Heart right ventricle (tissue), 16 donors: ENCODE measurements at regions not wholly inside any gene's neighbourhood (a gene's known extent, or its start where the extent isn't known, plus 50 kb on each side); places are given as distances from the start of the nearest gene placed in this dataset.

Experiments
- ATAC-seq, 8 donors: fragments of 200-7000 bp; cut with Tn5 transposase; one replicate each; pipeline ENCODE4 v1.9.1; 2020; ENCODE audit warnings: mild to moderate bottlenecking in 8 of 8, moderate library complexity in 8 of 8, moderate number of reproducible peaks in 1 of 8
- DNase-seq, 2 donors: peaks; one replicate each; pipeline ENCODE4 v3.0.0-alpha.2; 2020
- H3K27ac ChIP-seq, 10 donors: fragments of 200-600 bp; sonication (generic) in 2 of 10; one replicate each; pipeline versions ENCODE4 v1.5.0 to v1.8.0; 2020 to 2022; ENCODE audit warnings: mild to moderate bottlenecking in 3 of 10
- H3K27me3 ChIP-seq, 7 donors: fragments of 200-600 bp; one replicate each; pipeline ENCODE4 v1.8.0; 2021 to 2022; ENCODE audit warnings: mild to moderate bottlenecking in 2 of 7
- H3K36me3 ChIP-seq, 9 donors: fragments of 200-600 bp; sonication (generic) in 1 of 9; one replicate each; pipeline versions ENCODE4 v1.5.0 to v1.8.0; 2020 to 2022; ENCODE audit warnings: mild to moderate bottlenecking in 2 of 9
- H3K4me1 ChIP-seq, 9 donors: fragments of 200-600 bp; sonication (generic) in 1 of 9; one replicate each; pipeline versions ENCODE4 v1.5.0 to v1.8.0; 2020 to 2022; ENCODE audit warnings: mild to moderate bottlenecking in 4 of 9
- H3K4me3 ChIP-seq, 10 donors: fragments of 200-600 bp; sonication (generic) in 2 of 10; one replicate each; pipeline versions ENCODE4 v1.5.0 to v1.8.0; 2020 to 2022; ENCODE audit warnings: mild to moderate bottlenecking in 7 of 10, moderate library complexity in 2 of 10
- H3K9me3 ChIP-seq, 11 donors: fragments of 200-600 bp in 10 of 11; sonication (generic) in 2 of 11; one replicate each; pipeline versions ENCODE4 v1.5.0 to v1.8.0; 2013 to 2022; ENCODE audit warnings: mild to moderate bottlenecking in 2 of 11, control low read depth in 1 of 11, moderate library complexity in 1 of 11
- WGBS, 2 donors: extraction: QIAGEN DNeasy Blood & Tissue Kit; methylation state at CpG; one replicate each; pipeline ENCODE4 v1.1.7; 2013; ENCODE audit warnings: inconsistent platforms in 1 of 2; 5-methylcytosine and 5-hydroxymethylcytosine counted together
- intact Hi-C, 10 donors: fragments of 100-400 bp; cut with DNase I; formaldehyde crosslinking; loops; one replicate each; pipeline versions ENCODE4 v1.11.1 to v1.14.2; 2022
- TF ChIP-seq, protein P1 (sequence below), 9 donors: fragments of 200-600 bp; sonication (generic) in 2 of 9; IDR thresholded peaks; one replicate each; pipeline versions ENCODE4 v1.5.0 to v1.8.0; 2021 to 2022; ENCODE audit warnings: antibody characterized with exemption in 9 of 9, mild to moderate bottlenecking in 5 of 9, moderate library complexity in 1 of 9
- donor health status: Arrhythmogenic right ventricular cardiomyopathy.
- donor health status: ischemic (EF 13 %, LVEDD 7.1; RV severe dilation, severe dysfunction).
- donor health status: healthy with polysubstance abuse.
- donor health status: DM: no; HTN: yes; CAD: no.
- donor health status: DM: no; HTN: no; CAD: no.
- donor health status: ischemic (EF 25% LVEDD 6.9; RV normal size, moderate dysfunction).
- donor health status: ischemic (EF 25% LVEDD 5.7; RV mildly dilated, moderate dysfunction).
- donor health status: healthy.
- donor health status: DM: yes; HTN: yes; CAD: no.
- donor health status: Ischemic cardiomyopathy.
- donor health status: ischemic (EF 35%, LVEDD 5.7; RV mildly dilated, moderate dysfunction).
- donor health status: nonischemic (EF 11% LVEDD 7.7; RV severe dilation, severe dysfunction).
- donor health status: DM: yes; HTN: yes; CAD: no.
- donor health status: PGD.
- donor health status: ischemic (EF 29% LVEDD 5.4; RV normal size, mild dysfunction).
- donor health status: nonischemic (EF 23%, LVEDD 6.1; RV moderate dilation, normal function).

DNA sequence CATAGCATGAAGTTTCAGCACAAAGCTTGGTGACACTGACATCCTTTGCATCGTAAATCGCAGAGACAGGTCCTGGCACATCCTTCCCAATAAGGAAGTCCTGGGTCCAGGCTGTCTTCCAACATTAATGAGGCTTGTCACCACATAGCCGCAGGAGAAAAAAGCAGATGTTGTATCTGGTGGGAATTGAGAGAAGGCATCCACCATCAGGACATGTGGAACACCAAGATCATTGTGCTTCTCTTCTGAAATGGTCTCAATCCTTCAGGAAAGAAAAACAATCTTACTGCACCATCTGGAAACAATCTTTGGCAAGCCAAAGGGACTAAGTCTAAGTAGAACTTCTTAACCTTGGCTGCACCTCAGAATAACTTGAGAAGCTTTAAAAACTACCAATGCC is 119.0 kb upstream of the ARHGAP28 start:
- Histone ChIP-seq H3K9me3 (peaks cover 0 to 5% (median 0%) of the 10 kb centered on the region in 11 donors), H3K4me3 (no peak overlapping the region), H3K27ac (no peak overlapping the region), H3K27me3 (no peaks in the 10 kb centered on the region), H3K4me1 (no peaks in the 10 kb centered on the region), H3K36me3 (no peaks in the 10 kb centered on the region)
- TF ChIP-seq, protein P1, sequence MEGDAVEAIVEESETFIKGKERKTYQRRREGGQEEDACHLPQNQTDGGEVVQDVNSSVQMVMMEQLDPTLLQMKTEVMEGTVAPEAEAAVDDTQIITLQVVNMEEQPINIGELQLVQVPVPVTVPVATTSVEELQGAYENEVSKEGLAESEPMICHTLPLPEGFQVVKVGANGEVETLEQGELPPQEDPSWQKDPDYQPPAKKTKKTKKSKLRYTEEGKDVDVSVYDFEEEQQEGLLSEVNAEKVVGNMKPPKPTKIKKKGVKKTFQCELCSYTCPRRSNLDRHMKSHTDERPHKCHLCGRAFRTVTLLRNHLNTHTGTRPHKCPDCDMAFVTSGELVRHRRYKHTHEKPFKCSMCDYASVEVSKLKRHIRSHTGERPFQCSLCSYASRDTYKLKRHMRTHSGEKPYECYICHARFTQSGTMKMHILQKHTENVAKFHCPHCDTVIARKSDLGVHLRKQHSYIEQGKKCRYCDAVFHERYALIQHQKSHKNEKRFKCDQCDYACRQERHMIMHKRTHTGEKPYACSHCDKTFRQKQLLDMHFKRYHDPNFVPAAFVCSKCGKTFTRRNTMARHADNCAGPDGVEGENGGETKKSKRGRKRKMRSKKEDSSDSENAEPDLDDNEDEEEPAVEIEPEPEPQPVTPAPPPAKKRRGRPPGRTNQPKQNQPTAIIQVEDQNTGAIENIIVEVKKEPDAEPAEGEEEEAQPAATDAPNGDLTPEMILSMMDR (IDR thresholded peaks at IDR 0.05), result no peak
- DNase-seq (no peak), ATAC-seq (peak in 2 of 8 donors; percentile 42 to 47)
- intact Hi-C loops, result loop anchor here in 1 of 10 donors (10.0 kb wide), 1 partner anchor 64 kb away; no protein-coding TSS in a partner anchor
- 42 to 44% methylated on average over 3 of the region's 3 CpGs for WGBS, 2 donors

DNA sequence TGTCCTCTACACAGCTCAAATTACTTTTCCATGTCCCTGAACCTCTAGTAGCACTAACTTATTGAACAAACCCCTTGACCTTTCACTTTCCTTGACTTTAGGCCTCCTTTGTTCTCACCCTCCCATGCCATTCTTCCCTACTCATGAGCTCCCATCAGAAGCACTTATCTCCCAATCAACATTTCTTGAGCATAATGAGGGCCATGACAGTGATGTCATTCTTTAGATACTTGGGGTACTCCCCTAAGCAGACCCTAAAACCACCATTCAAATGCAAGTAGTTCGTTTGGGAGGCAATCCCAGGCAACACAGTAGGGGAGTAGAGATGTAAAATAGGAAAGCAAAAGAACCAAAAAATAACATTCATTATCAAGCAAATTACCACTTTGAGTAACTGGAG is 115.9 kb upstream of the ARHGAP28 start:
- peaks cover 0 to 5% (median 0%) of the 10 kb centered on the region in 11 donors for H3K9me3 ChIP-seq
- ATAC-seq, result no peak

DNA sequence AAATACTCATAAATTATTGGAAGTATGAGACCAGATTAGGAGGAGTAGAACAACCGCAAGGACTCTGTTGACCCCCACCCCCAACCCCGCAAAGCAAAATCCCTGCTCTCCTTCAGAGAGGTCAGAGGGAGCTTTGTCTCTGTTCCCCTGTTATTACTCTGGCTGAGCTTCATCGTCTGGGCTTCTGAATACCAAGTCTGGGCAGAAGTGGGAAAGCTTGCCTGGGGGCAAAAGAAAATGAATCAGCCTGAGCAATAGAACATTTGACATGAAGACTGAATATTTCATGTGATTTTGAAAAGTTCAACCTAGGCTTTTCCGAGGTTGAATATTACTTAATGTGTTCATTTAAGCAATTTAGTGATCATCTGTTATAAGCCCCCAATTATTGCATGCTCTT is 114.6 kb upstream of the ARHGAP28 start:
- H3K4me1 ChIP-seq, result no peaks in the 10 kb centered on the region
- no peaks in the 10 kb centered on the region for H3K36me3 ChIP-seq
- H3K9me3 ChIP-seq, result peaks cover 0 to 5% (median 0%) of the 10 kb centered on the region in 11 donors
- intact Hi-C loops, result loop anchor here in 1 of 10 donors (10.0 kb wide), 1 partner anchor 60 kb away; no protein-coding TSS in a partner anchor
- no peak overlapping the region for H3K27ac ChIP-seq
- H3K27me3 ChIP-seq, result no peaks in the 10 kb centered on the region
- TF ChIP-seq, protein P1 (IDR thresholded peaks at IDR 0.05), result no peak
- no peak overlapping the region for H3K4me3 ChIP-seq
- 94 to 95% methylated on average over 4 of the region's 4 CpGs for WGBS, 2 donors
- ATAC-seq (no peak), DNase-seq (no peak)

More for the DNA sequence above, 115.9 kb upstream of the ARHGAP28 start:
- H3K27ac ChIP-seq, result no peak overlapping the region
- WGBS, 2 donors, result 48 to 52% methylated on average over 1 of the region's 1 CpG
- H3K4me3 ChIP-seq, result no peak overlapping the region
- no peak for DNase-seq
- H3K36me3 ChIP-seq, result no peaks in the 10 kb centered on the region
- intact Hi-C loops, result loop anchor here in 1 of 10 donors (10.0 kb wide), 1 partner anchor 61 kb away; no protein-coding TSS in a partner anchor
- H3K27me3 ChIP-seq, result no peaks in the 10 kb centered on the region
- no peaks in the 10 kb centered on the region for H3K4me1 ChIP-seq
- TF ChIP-seq, protein P1 (IDR thresholded peaks at IDR 0.05), result no peak

DNA sequence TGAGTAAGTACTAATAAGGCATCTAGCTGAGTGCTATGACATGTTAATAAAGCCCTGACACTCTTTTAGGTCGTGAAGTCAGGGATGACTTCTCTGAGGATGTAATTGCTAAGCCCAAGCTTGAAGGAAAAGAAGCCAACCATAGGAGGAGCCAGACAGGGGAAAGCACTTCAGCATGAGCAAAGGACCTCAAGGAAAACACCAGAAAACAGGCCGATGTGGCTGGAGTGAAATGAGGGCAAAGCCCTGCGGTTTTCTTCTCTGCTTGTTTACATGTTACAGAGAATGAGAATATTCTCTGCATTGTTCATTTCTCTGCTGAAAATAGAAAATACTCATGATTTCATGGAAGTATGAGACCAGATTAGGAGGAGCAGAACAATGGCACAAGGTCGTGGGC is 112.5 kb upstream of the ARHGAP28 start:
- H3K4me1 ChIP-seq, result no peaks in the 10 kb centered on the region
- H3K27ac ChIP-seq, result no peak overlapping the region
- H3K27me3 ChIP-seq, result no peaks in the 10 kb centered on the region
- ATAC-seq (no peak), DNase-seq (no peak)
- no peak overlapping the region for H3K4me3 ChIP-seq
- TF ChIP-seq, protein P1 (IDR thresholded peaks at IDR 0.05), result no peak
- intact Hi-C loops, result loop anchor here in 1 of 10 donors (10.0 kb wide), 1 partner anchor 58 kb away; no protein-coding TSS in a partner anchor
- H3K36me3 ChIP-seq, result no peaks in the 10 kb centered on the region
- WGBS, 2 donors, result 75 to 86% methylated on average over 4 of the region's 4 CpGs
- H3K9me3 ChIP-seq, result peaks cover 0 to 5% (median 0%) of the 10 kb centered on the region in 11 donors
